WTC11 (cell line): ENCODE measurements at regions not wholly inside any gene's neighbourhood (a gene's known extent, or its start where the extent isn't known, plus 50 kb on each side); places are given as distances from the start of the nearest gene placed in this dataset.

Experiments
- ATAC-seq: fragments of 200-7000 bp; cut with Tn5 transposase; 2 replicates; pipeline ENCODE4 v1.10.0; 2021; ENCODE audit warnings: mild to moderate bottlenecking, moderate library complexity
- CTCF ChIA-PET: fragments of 300-600 bp; sonication (Branson Sonifier 250); formaldehyde crosslinking; loops from one replicate; lab custom pipeline; 2021; ENCODE audit warnings: antibody characterized with exemption; lab: Charles Lee
- POLR2A ChIA-PET: fragments of 350-600 bp; sonication (Branson Sonifier 250); formaldehyde crosslinking; loops from one replicate; lab custom pipeline; 2021; ENCODE audit warnings: antibody characterized with exemption; lab: Charles Lee
- DNase-seq: peaks from one replicate; pipeline ENCODE4 v3.0.0; 2021; ENCODE audit warnings: low spot score
- H3K27ac Mint-ChIP-seq: 2 replicates; pipeline ENCODE4 v1.8.0; 2021; ENCODE audit warnings: mixed read lengths
- H3K27me3 Mint-ChIP-seq: 2 replicates; pipeline ENCODE4 v1.8.0; 2021; ENCODE audit warnings: low read depth, mild to moderate bottlenecking, moderate library complexity, mixed read lengths
- H3K36me3 Mint-ChIP-seq: 2 replicates; pipeline ENCODE4 v1.8.0; 2021; ENCODE audit warnings: mixed read lengths
- H3K4me1 Mint-ChIP-seq: 2 replicates; pipeline ENCODE4 v1.8.0; 2022; ENCODE audit warnings: mixed read lengths
- H3K4me3 Mint-ChIP-seq: 2 replicates; pipeline ENCODE4 v1.8.0; 2021; ENCODE audit warnings: mild to moderate bottlenecking, moderate library complexity, mixed read lengths
- H3K9me3 Mint-ChIP-seq: 2 replicates; pipeline ENCODE4 v1.8.0; 2021; ENCODE audit warnings: mixed read lengths
- ATF1 ChIP-seq: sonication (generic); formaldehyde crosslinking; IDR thresholded peaks from 2 replicates; pipeline ENCODE4 v1.8.1; 2023; ENCODE audit warnings: mild to moderate bottlenecking, moderate library complexity, missing genetic modification reagents
- ATF2 ChIP-seq: sonication (generic); formaldehyde crosslinking; IDR thresholded peaks from 2 replicates; pipeline ENCODE4 v1.8.1; 2022; ENCODE audit warnings: low read depth, missing genetic modification reagents, borderline replicate concordance
- ATF3 ChIP-seq: sonication (generic); formaldehyde crosslinking; conservative IDR thresholded peaks from 2 replicates; pipeline ENCODE4 v1.8.1; 2022; ENCODE audit warnings: mild to moderate bottlenecking, missing genetic modification reagents
- CTCF ChIP-seq: fragments of 200-600 bp; IDR thresholded peaks from 2 replicates; pipeline ENCODE4 v1.8.0; 2022; ENCODE audit warnings: antibody characterized with exemption
- E2F1 ChIP-seq: sonication (generic); formaldehyde crosslinking; IDR thresholded peaks from 2 replicates; pipeline ENCODE4 v1.8.0; 2022; ENCODE audit warnings: mild to moderate bottlenecking, missing genetic modification reagents
- FOXP1 ChIP-seq: sonication (generic); formaldehyde crosslinking; IDR thresholded peaks from 2 replicates; pipeline ENCODE4 v1.8.0; 2022; ENCODE audit warnings: missing genetic modification reagents, mild to moderate bottlenecking, moderate library complexity, borderline replicate concordance
- NR2C2 ChIP-seq: sonication (generic); formaldehyde crosslinking; IDR thresholded peaks from 2 replicates; pipeline ENCODE4 v1.8.0; 2022; ENCODE audit warnings: mild to moderate bottlenecking, missing genetic modification reagents
- TCF7 ChIP-seq: sonication (generic); formaldehyde crosslinking; IDR thresholded peaks from 2 replicates; pipeline ENCODE4 v1.8.0; 2022; ENCODE audit warnings: mild to moderate bottlenecking, low read depth, missing genetic modification reagents, moderate library complexity
- TEAD1 ChIP-seq: sonication (generic); formaldehyde crosslinking; IDR thresholded peaks from 2 replicates; pipeline ENCODE4 v1.8.0; 2022; ENCODE audit warnings: mild to moderate bottlenecking, missing genetic modification reagents
- TEAD4 ChIP-seq: sonication (generic); formaldehyde crosslinking; IDR thresholded peaks from 2 replicates; pipeline ENCODE4 v1.8.0; 2022; ENCODE audit warnings: mild to moderate bottlenecking, missing genetic modification reagents
- TP53 ChIP-seq: sonication (generic); formaldehyde crosslinking; IDR thresholded peaks from 2 replicates; pipeline ENCODE4 v1.8.1; 2023; ENCODE audit warnings: mild to moderate bottlenecking, missing genetic modification reagents
- USF1 ChIP-seq: sonication (generic); formaldehyde crosslinking; IDR thresholded peaks from 2 replicates; pipeline ENCODE4 v1.8.0; 2022; ENCODE audit warnings: mild to moderate bottlenecking, missing genetic modification reagents
- USF2 ChIP-seq: sonication (generic); formaldehyde crosslinking; IDR thresholded peaks from 2 replicates; pipeline ENCODE4 v1.8.1; 2023; ENCODE audit warnings: mild to moderate bottlenecking, missing genetic modification reagents, moderate library complexity
- ZNF317 ChIP-seq: sonication (generic); formaldehyde crosslinking; IDR thresholded peaks from 2 replicates; pipeline ENCODE4 v1.8.1; 2023; ENCODE audit warnings: low read depth, mild to moderate bottlenecking, moderate library complexity, missing genetic modification reagents, borderline replicate concordance
- ZNF396 ChIP-seq: fragments of 250-450 bp; sonication (Bioruptor Pico); IDR thresholded peaks from 2 replicates; pipeline ENCODE4 v1.8.0; 2021; ENCODE audit warnings: mild to moderate bottlenecking, moderate library complexity, borderline replicate concordance
- ZNF416 ChIP-seq: fragments of 250-450 bp; sonication (Bioruptor Pico); IDR thresholded peaks from 2 replicates; pipeline ENCODE4 v1.9.0; 2021; ENCODE audit warnings: mild to moderate bottlenecking, inconsistent platforms
- ZNF512 ChIP-seq: sonication (generic); formaldehyde crosslinking; IDR thresholded peaks from 2 replicates; pipeline ENCODE4 v1.8.1; 2022; ENCODE audit warnings: missing genetic modification reagents, borderline replicate concordance

GRCh38 chr3:63764511-63764910, 54.6 kb upstream of the C3orf49 start:
- H3K36me3 Mint-ChIP-seq: no peaks in the 10 kb centered on the region
- H3K4me3 Mint-ChIP-seq: no peak overlapping the region
- POLR2A ChIA-PET: no interaction called here
- no peaks in the 10 kb centered on the region for H3K9me3 Mint-ChIP-seq
- ATAC-seq (no peak), DNase-seq (no peak)
- peaks cover 4% of the 10 kb centered on the region; the same call in 1 of the 2 replicates for H3K4me1 Mint-ChIP-seq
- H3K27ac Mint-ChIP-seq: no peak overlapping the region
- CTCF ChIA-PET: no interaction called here
- peaks cover 5% of the 10 kb centered on the region for H3K27me3 Mint-ChIP-seq
- TF ChIP-seq E2F1 (CRISPR knock-in tag) (no peak), CTCF (no peak), ZNF317 (CRISPR knock-in tag) (no peak), FOXP1 (CRISPR knock-in tag) (no peak), TEAD4 (no peak), NR2C2 (CRISPR knock-in tag) (no peak), ATF3 (CRISPR knock-in tag) (no peak), ZNF396 (CRISPR knock-in tag) (no peak)

GRCh38 chr3:63766261-63766660, 52.8 kb upstream of the C3orf49 start:
- no peaks in the 10 kb centered on the region for H3K9me3 Mint-ChIP-seq
- no peak for ATAC-seq
- H3K27me3 Mint-ChIP-seq: peaks cover 5% of the 10 kb centered on the region
- CTCF ChIA-PET: no interaction called here
- POLR2A ChIA-PET: no interaction called here
- H3K4me1 Mint-ChIP-seq: peaks cover 4% of the 10 kb centered on the region; the same call in 1 of the 2 replicates
- H3K27ac Mint-ChIP-seq: no peak overlapping the region
- no peak for DNase-seq
- TF ChIP-seq TEAD1 (CRISPR knock-in tag) (no peak), USF1 (CRISPR knock-in tag) (no peak)
- no peak overlapping the region for H3K4me3 Mint-ChIP-seq
- H3K36me3 Mint-ChIP-seq: no peaks in the 10 kb centered on the region

GRCh38 chr3:63768386-63768785, 50.7 kb upstream of the C3orf49 start:
- Mint-ChIP-seq H3K9me3 (peaks cover 3% of the 10 kb centered on the region; the same call in 1 of the 2 replicates), H3K4me3 (no peak overlapping the region), H3K36me3 (no peaks in the 10 kb centered on the region), H3K4me1 (no peaks in the 10 kb centered on the region), H3K27ac (no peak overlapping the region), H3K27me3 (peaks cover 5% of the 10 kb centered on the region)
- no peak for DNase-seq
- CTCF ChIA-PET: no interaction called here
- ATAC-seq: no peak
- POLR2A ChIA-PET: no interaction called here
- no peak for TF ChIP-seq CTCF
- TF ChIP-seq ATF2 (CRISPR knock-in tag): no peak
- no peak for TF ChIP-seq TP53
- no peak for TF ChIP-seq ZNF512 (CRISPR knock-in tag)
- TF ChIP-seq USF2 (CRISPR knock-in tag): no peak
- no peak for TF ChIP-seq TCF7 (CRISPR knock-in tag)
- TF ChIP-seq ZNF416 (CRISPR knock-in tag): no peak
- TF ChIP-seq ATF1 (CRISPR knock-in tag): no peak
